ENCODE measurements at regions not wholly inside any gene's neighbourhood (a gene's known extent, or its start where the extent isn't known, plus 50 kb on each side); places are given as distances from the start of the nearest gene placed in this dataset.

- TF ChIP-seq MAX (IDR thresholded peaks at IDR 0.05) (no peak), YY1 (IDR thresholded peaks at IDR 0.05; ENCODE audit: low read depth) (no peak), USF1 (IDR thresholded peaks at IDR 0.05) (no peak), REST (IDR thresholded peaks at IDR 0.05; ENCODE audit: low read depth) (no peak), RAD21 (IDR thresholded peaks at IDR 0.05; ENCODE audit: low read depth) (no peak), FOXM1 (IDR thresholded peaks at IDR 0.05; ENCODE audit: borderline replicate concordance, low read depth) (no peak), CREB1 (IDR thresholded peaks at IDR 0.05; ENCODE audit: low read depth) (no peak), TAF1 (IDR thresholded peaks at IDR 0.05; ENCODE audit: low read depth) (no peak), EP300 (IDR thresholded peaks at IDR 0.05; ENCODE audit: borderline replicate concordance) (no peak), ZBTB7A (IDR thresholded peaks at IDR 0.05; ENCODE audit: low read depth) (no peak), CEBPB (IDR thresholded peaks at IDR 0.05) (no peak)
Observed at GRCh38 chr9:124084087-124084486, 72.5 kb downstream of the LHX2 start.
